Astrocyte (in vitro differentiated cells and primary cell): ENCODE measurements at regions not wholly inside any gene's neighbourhood (a gene's known extent, or its start where the extent isn't known, plus 50 kb on each side); places are given as distances from the start of the nearest gene placed in this dataset.

ENCODE experiments used
- EZH2 ChIP-seq: IDR thresholded peaks from 2 replicates; pipeline ENCODE4 v1.6.1; 2012; ENCODE audit warnings: mild to moderate bottlenecking, low read length, inconsistent platforms; ENCODE audit not compliant: insufficient read depth
- TF ChIP-seq, protein P1 (sequence below): IDR thresholded peaks from 2 replicates; pipeline ENCODE4 v1.5.1; 2011; ENCODE audit warnings: low read depth, mild to moderate bottlenecking, inconsistent platforms, low read length, moderate library complexity; ENCODE audit not compliant: insufficient read depth

DNA sequence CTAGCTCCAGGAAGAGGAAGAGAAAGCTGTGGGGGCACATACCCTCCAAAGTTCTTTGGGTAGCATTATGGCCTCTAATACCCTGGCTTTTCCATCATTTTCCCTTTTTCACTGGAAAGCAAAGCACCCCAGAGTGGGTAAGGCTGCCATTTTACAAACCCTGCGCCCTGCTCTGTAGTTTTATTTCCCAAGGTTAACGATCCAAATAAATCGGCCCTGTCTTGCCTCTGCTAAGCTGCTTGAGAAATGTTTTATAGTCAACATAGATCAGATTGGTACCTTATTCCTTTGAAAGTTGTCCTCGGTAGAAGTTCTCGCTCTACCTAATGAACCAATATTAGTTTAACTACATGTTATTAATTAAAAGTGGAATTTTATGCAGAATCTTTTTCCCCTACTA lies 328.2 kb downstream of the NPIPA8 start:
- TF ChIP-seq, protein P1, sequence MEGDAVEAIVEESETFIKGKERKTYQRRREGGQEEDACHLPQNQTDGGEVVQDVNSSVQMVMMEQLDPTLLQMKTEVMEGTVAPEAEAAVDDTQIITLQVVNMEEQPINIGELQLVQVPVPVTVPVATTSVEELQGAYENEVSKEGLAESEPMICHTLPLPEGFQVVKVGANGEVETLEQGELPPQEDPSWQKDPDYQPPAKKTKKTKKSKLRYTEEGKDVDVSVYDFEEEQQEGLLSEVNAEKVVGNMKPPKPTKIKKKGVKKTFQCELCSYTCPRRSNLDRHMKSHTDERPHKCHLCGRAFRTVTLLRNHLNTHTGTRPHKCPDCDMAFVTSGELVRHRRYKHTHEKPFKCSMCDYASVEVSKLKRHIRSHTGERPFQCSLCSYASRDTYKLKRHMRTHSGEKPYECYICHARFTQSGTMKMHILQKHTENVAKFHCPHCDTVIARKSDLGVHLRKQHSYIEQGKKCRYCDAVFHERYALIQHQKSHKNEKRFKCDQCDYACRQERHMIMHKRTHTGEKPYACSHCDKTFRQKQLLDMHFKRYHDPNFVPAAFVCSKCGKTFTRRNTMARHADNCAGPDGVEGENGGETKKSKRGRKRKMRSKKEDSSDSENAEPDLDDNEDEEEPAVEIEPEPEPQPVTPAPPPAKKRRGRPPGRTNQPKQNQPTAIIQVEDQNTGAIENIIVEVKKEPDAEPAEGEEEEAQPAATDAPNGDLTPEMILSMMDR, result no peak
- no peak for TF ChIP-seq EZH2
